ENCODE measurements at regions not wholly inside any gene's neighbourhood (a gene's known extent, or its start where the extent isn't known, plus 50 kb on each side); places are given as distances from the start of the nearest gene placed in this dataset.

GRCh38 chr10:56633876-56634452 lies 272.9 kb upstream of the ZWINT start:
- peaks cover 4% of the 10 kb centered on the region; the same call in 1 of the 2 replicates for H3K9me3 ChIP-seq (ENCODE audit: low read length)
- H3K27me3 ChIP-seq (ENCODE audit: low read length) = no peaks in the 10 kb centered on the region
- peak overlapping the region; percentile 75 for H3K27ac ChIP-seq (ENCODE audit: low read length)
- H3K79me2 ChIP-seq (ENCODE audit: low read length) = no peaks in the 10 kb centered on the region
- peak overlapping the region; percentile 44 for H3K4me2 ChIP-seq (ENCODE audit: low read depth, low read length, poor library complexity, severe bottlenecking)
- H3K4me1 ChIP-seq (ENCODE audit: low read length) = peaks cover 17% of the 10 kb centered on the region
- H3K36me3 ChIP-seq (ENCODE audit: insufficient read depth, low read length) = no peaks in the 10 kb centered on the region
- H3K9ac ChIP-seq (ENCODE audit: low read length) = no peak overlapping the region
- H3K4me3 ChIP-seq (ENCODE audit: low read length) = peak overlapping the region; percentile 6; the same call in 1 of the 2 replicates
- H4K20me1 ChIP-seq (ENCODE audit: insufficient read depth, low read depth, low read length) = no peaks in the 10 kb centered on the region
- 0 out of 2 replicates have a peak overlapping the region, but pooled peaks have one; percentile 24 for H2AFZ ChIP-seq (ENCODE audit: low read length)
- no peaks in the 10 kb centered on the region for H3K9me2 ChIP-seq (replicated peaks; ENCODE audit: insufficient read depth, low read length)
- DNase-seq = peak; percentile 58

- H3K9ac ChIP-seq (ENCODE audit: low read length) = no peak overlapping the region
- H3K9me3 ChIP-seq (ENCODE audit: low read length) = peaks cover 4% of the 10 kb centered on the region; the same call in 1 of the 2 replicates
- no peaks in the 10 kb centered on the region for H3K36me3 ChIP-seq (ENCODE audit: insufficient read depth, low read length)
- no peak overlapping the region for H3K27ac ChIP-seq (ENCODE audit: low read length)
- H3K9me2 ChIP-seq (replicated peaks; ENCODE audit: insufficient read depth, low read length) = no peaks in the 10 kb centered on the region
- H3K4me2 ChIP-seq (ENCODE audit: low read depth, low read length, poor library complexity, severe bottlenecking) = no peak overlapping the region
- no peak overlapping the region for H2AFZ ChIP-seq (ENCODE audit: low read length)
- DNase-seq = no peak
- H4K20me1 ChIP-seq (ENCODE audit: insufficient read depth, low read depth, low read length) = no peaks in the 10 kb centered on the region
- H3K4me3 ChIP-seq (ENCODE audit: low read length) = no peak overlapping the region
- H3K79me2 ChIP-seq (ENCODE audit: low read length) = no peaks in the 10 kb centered on the region
- H3K27me3 ChIP-seq (ENCODE audit: low read length) = no peaks in the 10 kb centered on the region
- peaks cover 17% of the 10 kb centered on the region for H3K4me1 ChIP-seq (ENCODE audit: low read length)
Measured at GRCh38 chr10:56632537-56632936, 271.5 kb upstream of the ZWINT start.

GRCh38 chr10:56624082-56624481 lies 263.0 kb upstream of the ZWINT start:
- H3K9me3 ChIP-seq (ENCODE audit: low read length) = peaks cover 3% of the 10 kb centered on the region; the same call in 1 of the 2 replicates
- no peak overlapping the region for H3K4me3 ChIP-seq (ENCODE audit: low read length)
- H3K79me2 ChIP-seq (ENCODE audit: low read length) = no peaks in the 10 kb centered on the region
- H3K27me3 ChIP-seq (ENCODE audit: low read length) = no peaks in the 10 kb centered on the region
- no peaks in the 10 kb centered on the region for H3K4me1 ChIP-seq (ENCODE audit: low read length)
- H3K36me3 ChIP-seq (ENCODE audit: insufficient read depth, low read length) = no peaks in the 10 kb centered on the region
- no peak overlapping the region for H3K4me2 ChIP-seq (ENCODE audit: low read depth, low read length, poor library complexity, severe bottlenecking)
- no peak overlapping the region for H3K9ac ChIP-seq (ENCODE audit: low read length)
- no peaks in the 10 kb centered on the region for H3K9me2 ChIP-seq (replicated peaks; ENCODE audit: insufficient read depth, low read length)
- no peak for DNase-seq
- no peak overlapping the region for H2AFZ ChIP-seq (ENCODE audit: low read length)
- no peaks in the 10 kb centered on the region for H4K20me1 ChIP-seq (ENCODE audit: insufficient read depth, low read depth, low read length)
- no peak overlapping the region for H3K27ac ChIP-seq (ENCODE audit: low read length)

DNA sequence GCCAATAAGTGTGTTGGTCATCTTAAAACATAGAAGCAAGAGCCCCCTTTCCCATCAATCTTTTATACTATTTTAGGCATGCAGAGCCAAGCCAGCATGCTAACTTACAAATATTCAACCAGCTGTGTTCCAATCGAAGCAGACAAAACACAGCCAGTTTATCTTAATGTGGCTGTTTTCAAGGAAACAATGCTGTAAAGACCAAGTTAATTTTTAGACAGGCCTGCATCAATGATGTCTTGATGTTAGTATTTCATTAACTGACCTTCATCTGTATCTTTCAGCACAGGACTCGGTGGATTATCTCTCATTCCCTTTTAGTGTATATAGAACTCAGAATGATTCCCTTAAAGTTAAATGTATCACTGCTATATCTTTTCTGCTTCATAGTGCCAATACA lies 262.0 kb upstream of the ZWINT start:
- Histone ChIP-seq H3K9ac (ENCODE audit: low read length) (no peak overlapping the region), H3K4me3 (ENCODE audit: low read length) (no peak overlapping the region), H3K79me2 (ENCODE audit: low read length) (no peaks in the 10 kb centered on the region), H3K27ac (ENCODE audit: low read length) (no peak overlapping the region), H3K4me2 (ENCODE audit: low read depth, low read length, poor library complexity, severe bottlenecking) (no peak overlapping the region), H3K4me1 (ENCODE audit: low read length) (no peaks in the 10 kb centered on the region), H4K20me1 (ENCODE audit: insufficient read depth, low read depth, low read length) (no peaks in the 10 kb centered on the region), H3K9me2 (replicated peaks; ENCODE audit: insufficient read depth, low read length) (no peaks in the 10 kb centered on the region), H2AFZ (ENCODE audit: low read length) (no peak overlapping the region), H3K27me3 (ENCODE audit: low read length) (no peaks in the 10 kb centered on the region), H3K9me3 (ENCODE audit: low read length) (peaks cover 3% of the 10 kb centered on the region; the same call in 1 of the 2 replicates), H3K36me3 (ENCODE audit: insufficient read depth, low read length) (no peaks in the 10 kb centered on the region)
- DNase-seq = no peak

DNA sequence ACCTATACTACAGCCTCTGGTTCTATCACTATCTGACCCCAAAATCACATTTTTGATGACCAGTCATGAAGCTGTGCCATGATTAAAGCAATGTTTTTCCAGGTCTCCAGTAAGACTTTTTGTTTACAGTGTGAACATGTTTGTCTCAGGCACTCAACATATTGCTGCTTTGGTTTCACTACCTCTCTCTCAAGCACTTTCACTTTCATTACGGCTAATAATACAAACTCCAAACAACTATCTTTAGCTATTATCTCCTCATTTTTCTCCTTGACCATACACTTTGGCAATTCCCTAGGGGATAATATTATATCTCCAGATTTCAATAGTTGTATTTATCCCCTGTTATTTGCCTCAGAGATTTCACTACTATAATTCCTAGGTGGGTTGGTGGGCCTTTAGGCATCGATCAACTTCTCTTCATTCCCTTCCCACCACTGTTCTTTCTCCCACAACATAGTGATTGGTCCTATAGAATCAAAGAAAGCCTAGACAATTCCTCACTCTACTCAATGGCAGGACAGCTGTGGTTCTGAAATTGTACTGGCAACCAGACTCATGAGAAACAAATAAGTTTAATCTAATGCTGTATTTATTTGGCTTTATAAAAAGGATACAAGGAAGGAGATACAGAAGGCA lies 261.4 kb upstream of the ZWINT start:
- DNase-seq = no peak
- Histone ChIP-seq H3K9me2 (replicated peaks; ENCODE audit: insufficient read depth, low read length) (no peaks in the 10 kb centered on the region), H3K4me2 (ENCODE audit: low read depth, low read length, poor library complexity, severe bottlenecking) (peak overlapping the region; percentile 38), H3K27me3 (ENCODE audit: low read length) (no peaks in the 10 kb centered on the region), H3K27ac (ENCODE audit: low read length) (no peak overlapping the region), H3K9me3 (ENCODE audit: low read length) (peaks cover 4% of the 10 kb centered on the region; the same call in 1 of the 2 replicates), H2AFZ (ENCODE audit: low read length) (peak overlapping the region; percentile 46), H3K9ac (ENCODE audit: low read length) (no peak overlapping the region), H3K36me3 (ENCODE audit: insufficient read depth, low read length) (no peaks in the 10 kb centered on the region), H3K4me3 (ENCODE audit: low read length) (peak overlapping the region; percentile 38), H3K4me1 (ENCODE audit: low read length) (no peaks in the 10 kb centered on the region), H4K20me1 (ENCODE audit: insufficient read depth, low read depth, low read length) (no peaks in the 10 kb centered on the region), H3K79me2 (ENCODE audit: low read length) (no peaks in the 10 kb centered on the region)

DNA sequence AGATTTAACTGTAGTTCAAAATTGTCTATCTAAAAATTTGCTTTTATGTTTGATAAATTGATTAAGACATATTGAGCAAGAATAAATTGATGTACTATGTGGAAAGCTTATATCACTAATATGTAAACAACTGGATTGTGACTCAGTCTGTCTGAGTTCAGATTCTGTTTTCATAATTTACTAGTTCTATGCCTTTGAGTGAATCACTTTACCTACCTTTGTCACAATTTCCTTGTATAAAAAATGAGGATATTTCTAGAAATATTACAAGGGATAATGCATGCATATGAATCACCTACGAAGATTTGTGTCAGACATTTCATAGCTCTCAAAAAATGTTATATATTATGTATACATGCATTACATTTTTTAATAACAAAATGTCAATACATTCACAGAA lies 245.1 kb upstream of the ZWINT start:
- Histone ChIP-seq H3K79me2 (ENCODE audit: low read length) (no peaks in the 10 kb centered on the region), H3K9me2 (replicated peaks; ENCODE audit: insufficient read depth, low read length) (no peaks in the 10 kb centered on the region), H3K9ac (ENCODE audit: low read length) (no peak overlapping the region), H2AFZ (ENCODE audit: low read length) (no peak overlapping the region), H3K9me3 (ENCODE audit: low read length) (no peaks in the 10 kb centered on the region; the same call in none of the 2 replicates), H4K20me1 (ENCODE audit: insufficient read depth, low read depth, low read length) (no peaks in the 10 kb centered on the region), H3K4me1 (ENCODE audit: low read length) (no peaks in the 10 kb centered on the region), H3K4me2 (ENCODE audit: low read depth, low read length, poor library complexity, severe bottlenecking) (no peak overlapping the region), H3K27ac (ENCODE audit: low read length) (no peak overlapping the region), H3K36me3 (ENCODE audit: insufficient read depth, low read length) (no peaks in the 10 kb centered on the region), H3K4me3 (ENCODE audit: low read length) (no peak overlapping the region), H3K27me3 (ENCODE audit: low read length) (no peaks in the 10 kb centered on the region)
- DNase-seq = no peak

DNA sequence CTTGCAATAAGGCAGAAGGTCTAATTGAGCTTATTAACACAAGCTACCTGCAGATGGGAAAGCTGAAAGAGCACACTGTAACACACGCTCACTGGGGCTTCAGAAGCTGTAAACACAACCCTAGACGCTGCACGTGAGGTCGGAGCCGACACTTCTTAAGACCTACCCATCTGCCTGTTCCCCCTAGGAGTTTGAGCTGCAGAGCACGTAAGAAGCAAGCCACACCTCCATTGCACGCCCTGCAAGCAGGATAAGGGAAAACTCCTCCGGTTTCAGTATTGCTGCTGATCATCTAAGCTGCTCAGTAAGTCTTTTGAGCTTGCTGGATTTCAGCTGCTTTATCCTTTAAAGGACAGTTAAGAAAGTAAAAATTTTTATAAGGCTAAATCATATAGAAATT lies 244.0 kb upstream of the ZWINT start:
- Histone ChIP-seq H3K4me1 (ENCODE audit: low read length) (no peaks in the 10 kb centered on the region), H3K9me2 (replicated peaks; ENCODE audit: insufficient read depth, low read length) (no peaks in the 10 kb centered on the region), H3K4me3 (ENCODE audit: low read length) (no peak overlapping the region), H3K36me3 (ENCODE audit: insufficient read depth, low read length) (no peaks in the 10 kb centered on the region), H2AFZ (ENCODE audit: low read length) (no peak overlapping the region), H3K27ac (ENCODE audit: low read length) (no peak overlapping the region), H3K79me2 (ENCODE audit: low read length) (no peaks in the 10 kb centered on the region), H4K20me1 (ENCODE audit: insufficient read depth, low read depth, low read length) (no peaks in the 10 kb centered on the region), H3K9me3 (ENCODE audit: low read length) (peaks cover 4% of the 10 kb centered on the region), H3K4me2 (ENCODE audit: low read depth, low read length, poor library complexity, severe bottlenecking) (no peak overlapping the region), H3K9ac (ENCODE audit: low read length) (no peak overlapping the region), H3K27me3 (ENCODE audit: low read length) (no peaks in the 10 kb centered on the region)
- no peak for DNase-seq

DNA sequence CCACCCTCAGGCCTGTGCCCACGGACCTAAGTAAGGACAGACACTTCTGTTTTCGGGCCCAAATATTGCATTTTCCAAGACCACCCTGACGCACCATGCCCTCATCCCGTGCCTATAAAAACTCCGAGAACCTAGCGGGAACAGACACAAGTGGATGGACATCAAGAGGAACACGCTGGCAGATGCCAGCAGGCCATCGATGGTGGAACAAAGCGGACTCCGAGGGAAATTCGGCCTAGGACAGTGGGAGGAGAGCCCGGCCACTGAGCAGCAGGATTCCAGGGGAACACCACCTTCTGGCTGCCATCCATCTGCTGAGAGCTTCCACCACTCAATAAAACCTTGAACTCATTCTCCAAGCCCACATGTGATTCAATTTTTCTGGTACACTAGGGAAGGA lies 243.6 kb upstream of the ZWINT start:
- H3K9me2 ChIP-seq (replicated peaks; ENCODE audit: insufficient read depth, low read length) = no peaks in the 10 kb centered on the region
- H3K4me1 ChIP-seq (ENCODE audit: low read length) = no peaks in the 10 kb centered on the region
- no peaks in the 10 kb centered on the region for H4K20me1 ChIP-seq (ENCODE audit: insufficient read depth, low read depth, low read length)
- no peak overlapping the region for H2AFZ ChIP-seq (ENCODE audit: low read length)
- H3K4me2 ChIP-seq (ENCODE audit: low read depth, low read length, poor library complexity, severe bottlenecking) = no peak overlapping the region
- no peak for DNase-seq
- H3K36me3 ChIP-seq (ENCODE audit: insufficient read depth, low read length) = no peaks in the 10 kb centered on the region
- no peaks in the 10 kb centered on the region for H3K27me3 ChIP-seq (ENCODE audit: low read length)
- no peaks in the 10 kb centered on the region for H3K79me2 ChIP-seq (ENCODE audit: low read length)
- H3K9me3 ChIP-seq (ENCODE audit: low read length) = peaks cover 4% of the 10 kb centered on the region; the same call in 1 of the 2 replicates
- H3K9ac ChIP-seq (ENCODE audit: low read length) = no peak overlapping the region
- no peak overlapping the region for H3K4me3 ChIP-seq (ENCODE audit: low read length)
- H3K27ac ChIP-seq (ENCODE audit: low read length) = no peak overlapping the region
